HAP-1 (cell line): ENCODE measurements at regions not wholly inside any gene's neighbourhood (a gene's known extent, or its start where the extent isn't known, plus 50 kb on each side); places are given as distances from the start of the nearest gene placed in this dataset.

ENCODE experiments used
- DNase-seq, 2 experiments: peaks; one replicate each; pipeline ENCODE4 v3.0.0-alpha.2; 2016 to 2020; ENCODE audit warnings: low spot score in 2 of 2
- H3K27me3 ChIP-seq: fragments of 250-450 bp; sonication (Bioruptor Pico); 2 replicates; pipeline ENCODE4 v1.5.1; 2020; ENCODE audit warnings: low read depth, mild to moderate bottlenecking, moderate library complexity
- H3K36me3 ChIP-seq: fragments of 250-450 bp; sonication (Bioruptor Pico); replicated peaks from 2 replicates; pipeline ENCODE4 v1.5.1; 2020; ENCODE audit warnings: mild to moderate bottlenecking
- H3K4me1 ChIP-seq: fragments of 250-450 bp; sonication (Bioruptor Pico); 2 replicates; pipeline ENCODE4 v1.5.1; 2020; ENCODE audit warnings: mild to moderate bottlenecking
- H3K4me3 ChIP-seq: fragments of 250-450 bp; sonication (Bioruptor Pico); 2 replicates; pipeline ENCODE4 v1.5.1; 2020; ENCODE audit warnings: mild to moderate bottlenecking, moderate library complexity
- H3K9me3 ChIP-seq: fragments of 250-450 bp; sonication (Bioruptor Pico); 2 replicates; pipeline ENCODE4 v1.5.1; 2020; ENCODE audit warnings: mild to moderate bottlenecking, moderate library complexity
- in situ Hi-C: fragments of 300-500 bp; cut with MboI; formaldehyde crosslinking; loops from 3 replicates; pipeline ENCODE4 v1.14.3; 2020; ENCODE audit warnings: low sequenced_read_pairs, inconsistent platforms, mixed read lengths

- Histone ChIP-seq H3K4me3 (no peak overlapping the region), H3K4me1 (no peaks in the 10 kb centered on the region; the same call in 1 of the 2 replicates), H3K27me3 (no peaks in the 10 kb centered on the region), H3K9me3 (no peaks in the 10 kb centered on the region), H3K36me3 (no peaks in the 10 kb centered on the region)
- in situ Hi-C loops = no loop called here
- no peak for DNase-seq
These were observed 100.4 kb upstream of the SEMA6D start for GRCh38 chr15:47616876-47617275.

GRCh38 chr15:47618241-47618640 is 99.1 kb upstream of the SEMA6D start:
- peak in 1 of 2 experiments; percentile 11 for DNase-seq
- H3K4me1 ChIP-seq = no peaks in the 10 kb centered on the region; the same call in 1 of the 2 replicates
- no peaks in the 10 kb centered on the region for H3K9me3 ChIP-seq
- H3K36me3 ChIP-seq = no peaks in the 10 kb centered on the region
- no peak overlapping the region for H3K4me3 ChIP-seq
- in situ Hi-C loops = no loop called here
- no peaks in the 10 kb centered on the region for H3K27me3 ChIP-seq

- no peaks in the 10 kb centered on the region; the same call in 1 of the 2 replicates for H3K4me1 ChIP-seq
- no peak for DNase-seq
- H3K27me3 ChIP-seq = peaks cover 5% of the 10 kb centered on the region; the same call in 1 of the 2 replicates
- in situ Hi-C loops = no loop called here
- no peak overlapping the region for H3K4me3 ChIP-seq
- no peaks in the 10 kb centered on the region for H3K9me3 ChIP-seq
- H3K36me3 ChIP-seq = no peaks in the 10 kb centered on the region
These were observed 96.2 kb upstream of the SEMA6D start for GRCh38 chr15:47620960-47621681.

- H3K4me1 ChIP-seq = no peaks in the 10 kb centered on the region; the same call in 1 of the 2 replicates
- no peaks in the 10 kb centered on the region for H3K9me3 ChIP-seq
- in situ Hi-C loops = no loop called here
- H3K36me3 ChIP-seq = no peaks in the 10 kb centered on the region
- H3K4me3 ChIP-seq = no peak overlapping the region
- peaks cover 5% of the 10 kb centered on the region; the same call in 1 of the 2 replicates for H3K27me3 ChIP-seq
- no peak for DNase-seq
These were observed 95.2 kb upstream of the SEMA6D start for GRCh38 chr15:47622055-47622454.

- no peaks in the 10 kb centered on the region for H3K9me3 ChIP-seq
- DNase-seq = no peak
- H3K36me3 ChIP-seq = no peaks in the 10 kb centered on the region
- no peak overlapping the region for H3K4me3 ChIP-seq
- in situ Hi-C loops = no loop called here
- no peaks in the 10 kb centered on the region for H3K4me1 ChIP-seq
- peaks cover 5% of the 10 kb centered on the region; the same call in 1 of the 2 replicates for H3K27me3 ChIP-seq
These were observed 92.8 kb upstream of the SEMA6D start for GRCh38 chr15:47624503-47624902.

- in situ Hi-C loops = no loop called here
- no peak for DNase-seq
- Histone ChIP-seq H3K4me3 (no peak overlapping the region), H3K27me3 (peaks cover 3% of the 10 kb centered on the region; the same call in 1 of the 2 replicates), H3K36me3 (no peaks in the 10 kb centered on the region), H3K9me3 (no peaks in the 10 kb centered on the region), H3K4me1 (no peaks in the 10 kb centered on the region)
These were observed 78.3 kb upstream of the SEMA6D start for GRCh38 chr15:47639042-47639441.

- no peak for DNase-seq
- Histone ChIP-seq H3K4me3 (no peak overlapping the region), H3K36me3 (no peaks in the 10 kb centered on the region), H3K4me1 (no peaks in the 10 kb centered on the region), H3K27me3 (peaks cover 3% of the 10 kb centered on the region; the same call in 1 of the 2 replicates), H3K9me3 (no peaks in the 10 kb centered on the region)
- in situ Hi-C loops = no loop called here
These were observed 77.2 kb upstream of the SEMA6D start for GRCh38 chr15:47640079-47640478.

GRCh38 chr15:47640901-47641300 is 76.4 kb upstream of the SEMA6D start:
- H3K4me1 ChIP-seq = no peaks in the 10 kb centered on the region
- H3K9me3 ChIP-seq = no peaks in the 10 kb centered on the region
- peaks cover 3% of the 10 kb centered on the region; the same call in 1 of the 2 replicates for H3K27me3 ChIP-seq
- in situ Hi-C loops = no loop called here
- no peak for DNase-seq
- H3K36me3 ChIP-seq = no peaks in the 10 kb centered on the region
- H3K4me3 ChIP-seq = no peak overlapping the region

- Histone ChIP-seq H3K27me3 (peaks cover 7% of the 10 kb centered on the region), H3K9me3 (no peaks in the 10 kb centered on the region), H3K4me3 (no peak overlapping the region), H3K4me1 (no peaks in the 10 kb centered on the region), H3K36me3 (no peaks in the 10 kb centered on the region)
- no peak for DNase-seq
- in situ Hi-C loops = no loop called here
These were observed 72.6 kb upstream of the SEMA6D start for GRCh38 chr15:47644722-47645121.

- Histone ChIP-seq H3K4me1 (no peaks in the 10 kb centered on the region), H3K36me3 (no peaks in the 10 kb centered on the region), H3K9me3 (no peaks in the 10 kb centered on the region), H3K27me3 (peaks cover 5% of the 10 kb centered on the region), H3K4me3 (no peak overlapping the region)
- in situ Hi-C loops = no loop called here
- no peak for DNase-seq
These were observed 66.7 kb upstream of the SEMA6D start for GRCh38 chr15:47650564-47650963.

GRCh38 chr15:47652328-47652727 is 65.0 kb upstream of the SEMA6D start:
- Histone ChIP-seq H3K27me3 (peaks cover 8% of the 10 kb centered on the region), H3K9me3 (no peaks in the 10 kb centered on the region), H3K36me3 (no peaks in the 10 kb centered on the region), H3K4me3 (no peak overlapping the region), H3K4me1 (no peaks in the 10 kb centered on the region)
- in situ Hi-C loops = no loop called here
- no peak for DNase-seq

GRCh38 chr15:47652844-47653243 is 64.5 kb upstream of the SEMA6D start:
- no peak for DNase-seq
- H3K36me3 ChIP-seq = no peaks in the 10 kb centered on the region
- peaks cover 8% of the 10 kb centered on the region for H3K27me3 ChIP-seq
- no peaks in the 10 kb centered on the region for H3K4me1 ChIP-seq
- H3K9me3 ChIP-seq = no peaks in the 10 kb centered on the region
- no peak overlapping the region for H3K4me3 ChIP-seq
- in situ Hi-C loops = no loop called here

- Histone ChIP-seq H3K27me3 (peaks cover 9% of the 10 kb centered on the region; the same call in 1 of the 2 replicates), H3K4me3 (no peak overlapping the region), H3K36me3 (no peaks in the 10 kb centered on the region), H3K4me1 (no peaks in the 10 kb centered on the region), H3K9me3 (no peaks in the 10 kb centered on the region)
- no peak for DNase-seq
- in situ Hi-C loops = no loop called here
These were observed 55.6 kb upstream of the SEMA6D start for GRCh38 chr15:47661661-47662180.

GRCh38 chr15:47663101-47663500 is 54.2 kb upstream of the SEMA6D start:
- Histone ChIP-seq H3K36me3 (no peaks in the 10 kb centered on the region), H3K27me3 (peaks cover 6% of the 10 kb centered on the region; the same call in 1 of the 2 replicates), H3K4me1 (no peaks in the 10 kb centered on the region), H3K9me3 (no peaks in the 10 kb centered on the region), H3K4me3 (no peak overlapping the region)
- in situ Hi-C loops = no loop called here
- no peak for DNase-seq
